ENCODE measurements at regions not wholly inside any gene's neighbourhood (a gene's known extent, or its start where the extent isn't known, plus 50 kb on each side); places are given as distances from the start of the nearest gene placed in this dataset. TPM values are rescaled to one million over a fixed set of nuclear protein-coding genes. Genes with fewer than 3 reads are reported as not detected.

Small RNA genes in the stretch of these regions (small RNA-seq; reads per million reads assigned to genes)
- gene AC104408.1 (ENCODE audit: insufficient read depth, insufficient read length, low read depth, low replicate concordance) (not detected), gene RNU7-190P (ENCODE audit: insufficient read depth, insufficient read length, low read depth, low replicate concordance) (not detected)
